ENCODE measurements at regions not wholly inside any gene's neighbourhood (a gene's known extent, or its start where the extent isn't known, plus 50 kb on each side); places are given as distances from the start of the nearest gene placed in this dataset.
"Not testable (repeated sequence)": the region's sequence is repeated elsewhere in the genome, so short reads cannot be mapped to it uniquely, and the experiment has no call there.

GRCh38 chr17:53463363-53463762 is 359.4 kb upstream of the KIF2B start:
- ChIA-PET CTCF (no interaction called here), POLR2A (no interaction called here)
- TF ChIP-seq, protein P1, sequence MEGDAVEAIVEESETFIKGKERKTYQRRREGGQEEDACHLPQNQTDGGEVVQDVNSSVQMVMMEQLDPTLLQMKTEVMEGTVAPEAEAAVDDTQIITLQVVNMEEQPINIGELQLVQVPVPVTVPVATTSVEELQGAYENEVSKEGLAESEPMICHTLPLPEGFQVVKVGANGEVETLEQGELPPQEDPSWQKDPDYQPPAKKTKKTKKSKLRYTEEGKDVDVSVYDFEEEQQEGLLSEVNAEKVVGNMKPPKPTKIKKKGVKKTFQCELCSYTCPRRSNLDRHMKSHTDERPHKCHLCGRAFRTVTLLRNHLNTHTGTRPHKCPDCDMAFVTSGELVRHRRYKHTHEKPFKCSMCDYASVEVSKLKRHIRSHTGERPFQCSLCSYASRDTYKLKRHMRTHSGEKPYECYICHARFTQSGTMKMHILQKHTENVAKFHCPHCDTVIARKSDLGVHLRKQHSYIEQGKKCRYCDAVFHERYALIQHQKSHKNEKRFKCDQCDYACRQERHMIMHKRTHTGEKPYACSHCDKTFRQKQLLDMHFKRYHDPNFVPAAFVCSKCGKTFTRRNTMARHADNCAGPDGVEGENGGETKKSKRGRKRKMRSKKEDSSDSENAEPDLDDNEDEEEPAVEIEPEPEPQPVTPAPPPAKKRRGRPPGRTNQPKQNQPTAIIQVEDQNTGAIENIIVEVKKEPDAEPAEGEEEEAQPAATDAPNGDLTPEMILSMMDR (IDR thresholded peaks at IDR 0.05): no peak
- ATAC-seq (ENCODE audit: poor library complexity): no peak
- intact Hi-C loops (cut with DNase I, micrococcal nuclease): no loop called here
- Histone ChIP-seq H3K4me3 (ENCODE audit: low read length) (no peak overlapping the region), H3K36me3 (ENCODE audit: insufficient read depth, low read length) (no peaks in the 10 kb centered on the region), H3K4me1 (ENCODE audit: insufficient read depth, low read length) (no peaks in the 10 kb centered on the region), H3K27me3 (ENCODE audit: control insufficient read depth in 1 of 2, insufficient read depth in 2 of 2, low read length in 2 of 2) (no peaks in the 10 kb centered on the region), H3K27ac (ENCODE audit: low read depth in 1 of 2, low read length in 2 of 2) (no peak overlapping the region), H3K9me3 (ENCODE audit: control insufficient read depth in 1 of 2, insufficient read depth in 1 of 2, low read length in 2 of 2) (no peaks in the 10 kb centered on the region)
- Mint-ChIP-seq H3K27ac (no peak overlapping the region), H3K27me3 (no peaks in the 10 kb centered on the region), H3K36me3 (ENCODE audit: low read depth) (no peaks in the 10 kb centered on the region), H3K4me1 (ENCODE audit: low read depth) (no peaks in the 10 kb centered on the region), H3K4me3 (no peak overlapping the region), H3K9me3 (peaks cover 13% of the 10 kb centered on the region)
- DNase-seq: no peak

GRCh38 chr17:53462393-53462811 is 360.3 kb upstream of the KIF2B start:
- Histone ChIP-seq H3K4me3 (ENCODE audit: low read length) (no peak overlapping the region), H3K27ac (ENCODE audit: low read depth in 1 of 2, low read length in 2 of 2) (no peak overlapping the region), H3K36me3 (ENCODE audit: insufficient read depth, low read length) (no peaks in the 10 kb centered on the region), H3K4me1 (ENCODE audit: insufficient read depth, low read length) (no peaks in the 10 kb centered on the region), H3K9me3 (ENCODE audit: control insufficient read depth in 1 of 2, insufficient read depth in 1 of 2, low read length in 2 of 2) (no peaks in the 10 kb centered on the region), H3K27me3 (ENCODE audit: control insufficient read depth in 1 of 2, insufficient read depth in 2 of 2, low read length in 2 of 2) (no peaks in the 10 kb centered on the region)
- TF ChIP-seq, protein P1 (IDR thresholded peaks at IDR 0.05): no peak
- Mint-ChIP-seq H3K4me3 (no peak overlapping the region), H3K27me3 (no peaks in the 10 kb centered on the region), H3K9me3 (peaks cover 13% of the 10 kb centered on the region), H3K27ac (no peak overlapping the region), H3K36me3 (ENCODE audit: low read depth) (no peaks in the 10 kb centered on the region), H3K4me1 (ENCODE audit: low read depth) (no peaks in the 10 kb centered on the region)
- intact Hi-C loops (cut with DNase I, micrococcal nuclease): no loop called here
- POLR2A ChIA-PET: no interaction called here
- DNase-seq (no peak), ATAC-seq (ENCODE audit: poor library complexity) (no peak)
- CTCF ChIA-PET: no interaction called here

DNA sequence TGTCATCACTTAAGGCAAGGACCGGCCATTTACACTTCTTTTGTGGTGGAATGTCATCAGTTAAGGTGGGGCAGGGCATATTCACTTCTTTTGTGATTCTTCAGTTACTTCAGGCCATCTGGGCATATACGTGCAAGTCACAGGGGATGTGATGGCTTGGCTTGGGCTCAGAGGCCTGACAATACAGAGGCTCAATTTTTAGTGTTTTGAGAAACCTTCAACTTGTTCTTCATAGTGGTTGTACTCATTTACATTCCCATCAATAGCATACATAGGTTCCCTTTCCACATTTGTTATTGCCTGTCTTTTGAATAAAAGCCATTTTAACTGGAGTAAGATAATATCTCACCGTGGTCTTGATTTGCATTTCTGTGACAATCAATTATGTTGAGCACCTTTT is 366.8 kb upstream of the KIF2B start:
- DNase-seq; H3K27ac Mint-ChIP-seq; H3K4me3 Mint-ChIP-seq; H3K27me3 ChIP-seq (ENCODE audit: control insufficient read depth in 1 of 2, insufficient read depth in 2 of 2, low read length in 2 of 2); H3K4me1 ChIP-seq (ENCODE audit: insufficient read depth, low read length); H3K36me3 ChIP-seq (ENCODE audit: insufficient read depth, low read length); H3K27ac ChIP-seq (ENCODE audit: low read depth in 1 of 2, low read length in 2 of 2); H3K4me1 Mint-ChIP-seq (ENCODE audit: low read depth); CTCF ChIA-PET; ATAC-seq (ENCODE audit: poor library complexity); H3K4me3 ChIP-seq (ENCODE audit: low read length); H3K27me3 Mint-ChIP-seq; POLR2A ChIA-PET; H3K9me3 ChIP-seq (ENCODE audit: control insufficient read depth in 1 of 2, insufficient read depth in 1 of 2, low read length in 2 of 2); intact Hi-C loops (cut with DNase I, micrococcal nuclease); H3K36me3 Mint-ChIP-seq (ENCODE audit: low read depth): not testable (repeated sequence)
- H3K9me3 Mint-ChIP-seq: peaks cover 17% of the 10 kb centered on the region

- Mint-ChIP-seq H3K9me3 (peaks cover 15% of the 10 kb centered on the region), H3K4me3 (no peak overlapping the region), H3K4me1 (ENCODE audit: low read depth) (no peaks in the 10 kb centered on the region), H3K27ac (no peak overlapping the region), H3K36me3 (ENCODE audit: low read depth) (no peaks in the 10 kb centered on the region), H3K27me3 (no peaks in the 10 kb centered on the region)
- intact Hi-C loops (cut with DNase I, micrococcal nuclease): no loop called here
- no peaks in the 10 kb centered on the region for H3K4me1 ChIP-seq (ENCODE audit: insufficient read depth, low read length)
- no peak overlapping the region for H3K27ac ChIP-seq (ENCODE audit: low read depth in 1 of 2, low read length in 2 of 2)
- H3K4me3 ChIP-seq (ENCODE audit: low read length): no peak overlapping the region
- TF ChIP-seq, protein P1 (IDR thresholded peaks at IDR 0.05): no peak
- H3K27me3 ChIP-seq (ENCODE audit: control insufficient read depth in 1 of 2, insufficient read depth in 2 of 2, low read length in 2 of 2): no peaks in the 10 kb centered on the region
- no peaks in the 10 kb centered on the region for H3K9me3 ChIP-seq (ENCODE audit: control insufficient read depth in 1 of 2, insufficient read depth in 1 of 2, low read length in 2 of 2)
- CTCF ChIA-PET: no interaction called here
- H3K36me3 ChIP-seq (ENCODE audit: insufficient read depth, low read length): no peaks in the 10 kb centered on the region
- POLR2A ChIA-PET: no interaction called here
- DNase-seq (no peak), ATAC-seq (ENCODE audit: poor library complexity) (no peak)
Observed at GRCh38 chr17:53454337-53454736, 368.4 kb upstream of the KIF2B start.
